HepG2 (cell line): ENCODE measurements at regions not wholly inside any gene's neighbourhood (a gene's known extent, or its start where the extent isn't known, plus 50 kb on each side); places are given as distances from the start of the nearest gene placed in this dataset.

Experiments
- ATF3 ChIP-seq: sonication (generic); formaldehyde crosslinking; IDR thresholded peaks from 2 replicates; pipeline ENCODE4 v1.4.0; 2020; ENCODE audit warnings: missing genetic modification reagents
- ATRX ChIP-seq: sonication (generic); formaldehyde crosslinking; IDR thresholded peaks from 2 replicates; pipeline ENCODE4 v1.4.0; 2020; ENCODE audit warnings: missing genetic modification reagents, borderline replicate concordance
- CTCF ChIP-seq: sonication (generic); formaldehyde crosslinking; IDR thresholded peaks from 2 replicates; pipeline ENCODE4 v1.5.0; 2020; ENCODE audit warnings: mild to moderate bottlenecking, missing genetic modification reagents, moderate library complexity
- EZH2 ChIP-seq: conservative IDR thresholded peaks from 2 replicates; pipeline ENCODE4 v1.6.1; 2012; ENCODE audit warnings: mild to moderate bottlenecking, low read depth, low read length, moderate library complexity
- HOXA3 ChIP-seq: sonication (generic); formaldehyde crosslinking; IDR thresholded peaks from 2 replicates; pipeline ENCODE4 v1.5.0; 2020; ENCODE audit warnings: missing genetic modification reagents
- KLF9 ChIP-seq: IDR thresholded peaks from 2 replicates; pipeline ENCODE4 v1.6.1; 2016; ENCODE audit warnings: low read depth
- RFX3 ChIP-seq: IDR thresholded peaks from 2 replicates; pipeline ENCODE4 v1.6.1; 2016; ENCODE audit warnings: missing biosample characterization, missing genetic modification reagents
- TAF15 ChIP-seq: fragments of 200-400 bp; formaldehyde crosslinking; IDR thresholded peaks from one replicate; pipeline ENCODE4 v1.6.1; 2018; ENCODE audit warnings: mild to moderate bottlenecking, low read depth, low read length; ENCODE audit not compliant: poor library complexity, severe bottlenecking
- TCF7 ChIP-seq: sonication (generic); IDR thresholded peaks from 2 replicates; pipeline ENCODE4 v1.6.1; 2016; ENCODE audit warnings: antibody characterized with exemption, low read depth
- TOE1 ChIP-seq: sonication (generic); formaldehyde crosslinking; IDR thresholded peaks from 2 replicates; pipeline ENCODE4 v1.4.0; 2020; ENCODE audit warnings: mild to moderate bottlenecking, missing genetic modification reagents
- ZNF572 ChIP-seq: sonication (generic); formaldehyde crosslinking; IDR thresholded peaks from 2 replicates; pipeline ENCODE4 v1.5.1; 2020; ENCODE audit warnings: mild to moderate bottlenecking, missing genetic modification reagents

GRCh38 chr5:117856713-117857112 is 1131.6 kb downstream of the DTWD2 start:
- TF ChIP-seq TAF15 (no peak), TCF7 (no peak), ATRX (no peak), HOXA3 (CRISPR knock-in tag) (no peak), TOE1 (CRISPR knock-in tag) (no peak), ZNF572 (CRISPR knock-in tag) (no peak), EZH2 (no peak), RFX3 (CRISPR knock-in tag) (no peak), CTCF (CRISPR knock-in tag) (no peak), ATF3 (CRISPR knock-in tag) (no peak), KLF9 (CRISPR knock-in tag) (no peak)
